Jurkat, Clone E6-1 (cell line): ENCODE measurements at regions not wholly inside any gene's neighbourhood (a gene's known extent, or its start where the extent isn't known, plus 50 kb on each side); places are given as distances from the start of the nearest gene placed in this dataset.
"Not testable (repeated sequence)": the region's sequence is repeated elsewhere in the genome, so short reads cannot be mapped to it uniquely, and the experiment has no call there.

Source experiments
- DNase-seq: peaks from one replicate; pipeline ENCODE4 v3.0.0-alpha.2; 2011; ENCODE audit warnings: low read depth, low spot score
- H3K4me3 ChIP-seq: 2 replicates; pipeline ENCODE4 v1.5.1; 2011; ENCODE audit warnings: mild to moderate bottlenecking, low read length, control low read depth, moderate library complexity

- no peak for DNase-seq
- no peak overlapping the region for H3K4me3 ChIP-seq
Observed at GRCh38 chr3:39558775-39559306, 91.4 kb downstream of the MOBP start.

GRCh38 chr3:39559543-39559942, 92.1 kb downstream of the MOBP start:
- no peak overlapping the region for H3K4me3 ChIP-seq

GRCh38 chr3:39568508-39568907, 101.0 kb downstream of the MOBP start:
- no peak for DNase-seq
- no peak overlapping the region for H3K4me3 ChIP-seq

More at GRCh38 chr3:39559543-39559942, 92.1 kb downstream of the MOBP start:
- no peak for DNase-seq

DNA sequence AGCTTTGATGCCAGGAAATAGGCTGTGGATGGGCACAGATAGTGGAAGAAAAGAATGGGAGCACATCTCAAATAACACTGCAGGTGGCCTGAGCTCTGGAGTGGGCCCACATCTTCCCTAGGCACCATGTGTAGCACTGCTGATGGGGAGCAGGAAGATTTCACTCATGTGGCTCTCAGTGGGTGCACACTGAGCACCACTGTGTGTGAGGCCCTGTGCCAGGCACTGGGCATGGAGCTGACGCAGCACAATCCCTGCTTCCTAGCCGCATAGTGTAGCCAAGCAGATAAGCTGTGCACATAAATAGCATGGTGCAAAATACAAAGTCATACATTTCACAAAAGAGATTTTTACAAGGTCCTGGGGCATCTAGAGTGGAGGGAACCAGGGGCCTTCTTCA, 101.6 kb downstream of the MOBP start:
- no peak overlapping the region for H3K4me3 ChIP-seq
- no peak for DNase-seq

- H3K4me3 ChIP-seq, result no peak overlapping the region
- no peak for DNase-seq
Observed at GRCh38 chr3:39573392-39573791, 105.9 kb downstream of the MOBP start.

DNA sequence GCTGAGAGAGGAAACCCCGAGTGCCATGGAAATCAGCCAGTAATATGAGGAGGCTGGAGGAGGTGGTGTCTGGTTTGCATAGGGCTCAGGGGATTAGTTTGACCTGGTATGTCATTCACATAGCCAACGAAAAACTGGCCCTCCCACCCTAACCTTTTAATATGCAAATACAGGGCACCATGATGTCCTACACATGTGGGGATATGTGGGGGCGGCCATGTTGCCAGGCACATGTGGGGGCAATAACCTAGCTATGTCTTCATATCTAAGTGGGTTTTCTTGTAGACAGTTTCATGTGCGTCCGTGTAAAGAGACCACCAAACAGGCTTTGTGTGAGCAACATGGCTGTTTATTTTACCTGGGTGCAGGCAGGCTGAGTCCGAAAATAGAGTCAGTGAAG, 110.1 kb downstream of the MOBP start:
- no peak for DNase-seq
- no peak overlapping the region for H3K4me3 ChIP-seq

DNA sequence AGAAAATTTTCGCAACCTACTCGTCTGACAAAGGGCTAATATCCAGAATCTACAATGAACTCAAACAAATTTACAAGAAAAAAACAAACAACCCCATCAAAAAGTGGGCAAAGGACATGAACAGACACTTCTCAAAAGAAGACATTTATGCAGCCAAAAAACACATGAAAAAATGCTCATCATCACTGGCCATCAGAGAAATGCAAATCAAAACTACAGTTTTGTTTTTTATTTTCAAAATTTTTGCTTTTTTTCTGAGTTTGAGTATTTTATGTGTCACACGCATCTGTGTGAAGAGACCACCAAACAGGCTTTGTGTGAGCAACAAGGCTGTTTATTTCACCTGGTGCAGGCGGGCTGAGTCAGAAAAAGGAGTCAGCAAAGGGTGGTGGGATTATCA, 118.7 kb downstream of the MOBP start:
- DNase-seq, H3K4me3 ChIP-seq: not testable (repeated sequence)

GRCh38 chr3:39587113-39587512, 119.6 kb downstream of the MOBP start:
- DNase-seq, result no peak
- no peak overlapping the region for H3K4me3 ChIP-seq

GRCh38 chr3:39590806-39591205, 123.3 kb downstream of the MOBP start:
- no peak overlapping the region for H3K4me3 ChIP-seq
- DNase-seq, result no peak

DNA sequence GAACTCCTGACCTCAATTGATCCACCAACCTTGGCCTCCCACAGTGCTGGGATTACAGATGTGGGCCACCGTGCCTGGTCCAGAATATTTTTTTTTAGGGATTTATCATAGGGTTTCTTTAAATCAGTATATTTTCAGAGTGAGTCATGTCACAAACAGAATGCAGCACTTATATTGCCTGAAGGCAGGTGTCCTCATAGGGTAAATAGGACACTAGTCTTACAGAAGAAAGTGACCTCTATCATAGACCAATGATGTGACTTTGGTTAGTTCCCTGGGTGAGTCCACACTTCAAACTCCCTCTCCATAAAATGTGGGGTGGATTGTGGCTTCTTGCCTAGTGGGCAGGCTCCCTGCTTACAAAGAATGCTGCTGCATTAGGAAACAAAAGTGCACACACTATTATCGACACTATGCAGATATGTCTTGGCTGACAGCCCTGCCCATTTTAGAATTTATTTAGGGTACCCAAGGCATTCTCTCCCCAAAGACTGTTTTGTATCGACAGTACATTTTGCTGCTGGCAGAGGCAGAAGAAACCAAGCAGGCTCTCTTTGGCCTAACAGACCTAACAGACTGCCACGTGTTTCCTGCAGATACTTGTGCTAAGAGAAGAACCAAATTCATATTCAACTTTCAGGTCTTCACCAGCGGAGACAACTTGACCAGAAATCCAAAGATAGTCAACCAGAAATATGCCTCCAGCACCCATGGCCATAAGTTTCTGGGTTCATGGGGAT, 125.0 kb downstream of the MOBP start:
- H3K4me3 ChIP-seq, result no peak overlapping the region
- no peak for DNase-seq

DNA sequence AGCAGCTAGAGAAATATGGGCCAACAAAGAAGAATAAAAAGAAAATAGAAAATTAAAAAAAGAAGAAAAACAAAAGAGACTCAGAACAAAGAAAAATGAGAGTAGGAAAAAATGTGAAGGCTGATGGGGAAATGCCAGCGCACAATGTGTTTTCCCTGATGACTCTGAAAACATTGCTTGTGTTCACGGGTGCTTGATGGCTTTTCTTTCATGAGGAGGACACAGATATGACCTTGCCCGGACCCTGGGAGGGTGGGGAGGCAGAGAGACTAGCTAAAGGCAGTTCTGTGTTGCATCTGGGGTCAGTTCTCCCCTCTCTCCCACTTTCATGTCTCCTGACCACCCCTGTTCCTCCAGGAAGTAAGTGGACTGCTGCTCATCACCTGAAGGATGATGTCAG, 125.9 kb downstream of the MOBP start:
- DNase-seq, result no peak
- no peak overlapping the region for H3K4me3 ChIP-seq

DNA sequence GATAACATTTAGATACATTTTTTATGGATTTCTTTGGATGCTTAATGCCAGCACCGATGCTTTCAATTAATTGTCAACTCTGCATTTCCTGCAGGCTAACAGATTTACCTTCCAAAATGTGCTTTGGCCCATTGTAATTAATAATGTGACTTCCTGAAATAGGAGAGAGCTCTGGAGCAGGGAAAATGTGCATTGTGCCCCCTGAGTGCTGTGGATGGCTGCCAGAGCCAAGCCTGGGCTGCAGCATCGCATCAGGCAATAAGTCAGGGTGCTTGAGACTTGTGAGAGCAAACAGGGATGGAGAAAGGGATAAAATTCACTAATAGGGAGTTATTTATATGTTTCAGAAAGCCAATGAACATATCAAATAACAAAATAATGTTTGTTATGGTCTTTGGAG, 133.8 kb downstream of the MOBP start:
- no peak for DNase-seq

GRCh38 chr3:39605837-39606236, 138.4 kb downstream of the MOBP start:
- no peak overlapping the region for H3K4me3 ChIP-seq
- no peak for DNase-seq

More for the DNA sequence above, 133.8 kb downstream of the MOBP start:
- no peak overlapping the region for H3K4me3 ChIP-seq

DNA sequence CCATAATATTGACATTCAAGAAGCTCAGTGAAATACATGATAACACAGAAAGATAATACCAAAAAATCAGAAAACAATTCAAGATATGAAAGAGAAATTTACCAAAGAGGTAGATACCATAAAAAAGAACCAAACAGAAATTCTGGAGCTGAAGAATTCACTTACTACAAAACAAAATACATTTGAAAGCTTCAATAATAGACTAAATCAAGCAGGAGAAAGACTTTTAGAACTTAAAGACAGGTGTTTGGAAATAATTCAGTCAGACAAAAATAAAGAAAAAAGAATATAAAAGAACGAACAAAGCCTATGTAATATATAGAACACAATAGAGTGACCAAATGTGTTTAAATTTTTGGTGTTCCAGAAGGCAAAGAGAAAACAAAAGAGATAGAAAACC, 158.7 kb downstream of the MOBP start:
- no peak for DNase-seq
- H3K4me3 ChIP-seq, result no peak overlapping the region

DNA sequence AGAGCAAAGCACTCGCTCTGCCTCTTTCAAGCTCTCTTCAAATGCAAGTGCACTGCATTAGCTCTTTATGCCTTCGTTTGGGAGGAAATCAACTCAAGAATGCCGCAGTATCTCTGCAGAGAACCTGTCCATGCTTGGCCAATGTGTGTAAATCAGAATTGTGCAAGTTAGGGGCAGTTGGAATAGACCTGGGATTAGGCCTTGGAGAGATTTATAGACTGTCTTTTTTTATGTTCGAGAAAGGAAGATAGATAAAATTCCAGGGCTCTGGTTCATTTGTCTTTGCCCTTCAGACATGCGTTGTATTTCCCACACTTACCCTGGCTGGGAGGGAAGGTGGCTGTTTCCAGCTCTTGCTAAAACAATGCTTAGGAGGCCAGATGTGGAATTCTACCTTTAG, 163.7 kb downstream of the MOBP start:
- no peak for DNase-seq
- no peak overlapping the region for H3K4me3 ChIP-seq

DNA sequence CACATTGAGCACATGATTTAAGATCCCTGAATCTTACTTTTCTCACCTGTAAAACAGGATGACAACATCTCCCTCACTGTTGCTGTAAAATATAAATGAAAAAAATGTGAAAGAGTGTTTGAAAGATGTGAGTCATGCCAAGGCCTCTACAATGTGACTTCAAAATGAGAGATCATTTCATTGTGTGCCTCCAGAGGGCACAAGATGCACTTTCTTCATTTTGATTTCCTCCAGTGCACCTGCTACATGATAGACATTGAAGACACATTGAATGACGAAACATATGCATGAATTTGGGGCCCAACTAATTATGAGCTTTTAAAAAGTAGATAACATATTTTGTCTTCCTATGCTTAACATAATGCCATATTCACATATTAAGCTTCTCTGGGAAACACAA, 170.3 kb downstream of the MOBP start:
- no peak overlapping the region for H3K4me3 ChIP-seq
- peak; percentile 26 for DNase-seq

- H3K4me3 ChIP-seq, result no peak overlapping the region
- DNase-seq, result no peak
Observed at GRCh38 chr3:39638301-39638700, 170.8 kb downstream of the MOBP start.

DNA sequence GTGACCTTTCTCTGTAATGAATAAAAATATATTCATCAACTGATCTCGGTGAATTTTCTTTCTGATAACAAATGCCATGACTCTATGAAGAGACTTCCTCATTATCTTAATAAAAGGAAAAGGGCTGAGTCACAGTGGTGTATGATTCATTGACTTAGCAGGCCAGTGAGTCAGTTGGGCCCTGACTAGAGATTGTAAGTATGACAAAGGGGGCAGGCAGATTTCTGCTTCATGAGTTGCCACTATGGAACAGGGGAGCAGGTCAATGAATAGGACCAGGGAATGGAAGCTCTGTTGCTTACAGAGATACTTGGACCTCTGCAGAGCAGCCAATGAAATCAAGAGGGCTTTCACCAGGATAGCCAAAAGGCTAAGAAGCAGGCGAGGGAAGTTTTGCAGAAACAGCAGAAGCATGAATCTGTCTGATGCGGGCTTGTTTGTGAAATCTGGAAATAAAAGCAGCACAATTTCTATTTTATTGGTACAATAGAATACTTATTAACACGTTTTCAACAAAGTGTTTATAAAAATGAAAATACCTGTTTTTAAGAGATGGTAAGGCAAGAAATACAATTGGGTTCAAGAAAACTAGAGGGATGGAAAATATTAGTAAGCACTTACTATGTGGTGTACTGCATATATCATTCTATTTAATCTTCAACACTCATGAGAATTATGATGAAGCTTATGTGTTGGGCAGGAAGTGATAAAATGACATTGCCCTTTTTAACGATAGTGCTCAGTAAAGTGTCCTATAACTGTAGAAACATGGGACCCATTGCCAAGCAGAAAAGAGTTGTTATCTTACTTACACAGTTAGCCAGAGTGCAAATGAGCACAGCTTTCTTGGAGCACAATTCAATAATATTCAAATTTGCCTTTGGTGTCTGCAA, 169.8 kb upstream of the MYRIP start:
- H3K4me3 ChIP-seq, result no peak overlapping the region
- no peak for DNase-seq

DNA sequence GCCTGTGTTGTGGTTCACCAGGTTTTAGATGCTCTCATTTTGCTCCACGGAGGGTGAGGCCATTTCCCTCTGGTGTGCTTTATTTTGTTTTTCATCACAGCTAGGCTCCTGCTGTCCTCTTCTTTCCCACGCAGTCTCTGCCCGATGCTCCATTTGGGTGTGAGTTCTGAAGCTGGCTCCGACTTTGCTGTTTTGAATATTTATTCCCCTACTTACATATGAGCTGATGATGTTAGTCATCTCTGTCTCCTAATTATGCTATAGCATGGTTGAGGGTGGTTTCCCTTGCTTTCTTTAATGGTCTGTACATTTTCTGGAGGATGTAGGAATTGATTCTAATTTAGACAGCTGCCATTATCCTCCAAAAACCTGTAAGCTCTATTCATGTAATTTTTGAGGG, 168.1 kb upstream of the MYRIP start:
- no peak overlapping the region for H3K4me3 ChIP-seq
- DNase-seq, result no peak

GRCh38 chr3:39644176-39644575, 165.2 kb upstream of the MYRIP start:
- no peak for DNase-seq
- no peak overlapping the region for H3K4me3 ChIP-seq
